ENCODE measurements at regions not wholly inside any gene's neighbourhood (a gene's known extent, or its start where the extent isn't known, plus 50 kb on each side); places are given as distances from the start of the nearest gene placed in this dataset.
"Not testable (repeated sequence)": the region's sequence is repeated elsewhere in the genome, so short reads cannot be mapped to it uniquely, and the experiment has no call there.

- Mint-ChIP-seq H3K27ac (no peak overlapping the region), H3K27me3 (peaks cover 14% of the 10 kb centered on the region), H3K9me3 (peaks cover 14% of the 10 kb centered on the region), H3K36me3 (ENCODE audit: low read depth) (no peaks in the 10 kb centered on the region), H3K4me3 (no peak overlapping the region), H3K4me1 (no peaks in the 10 kb centered on the region)
- intact Hi-C loops (cut with micrococcal nuclease), result no loop called here
- POLR2A ChIA-PET, result no interaction called here
- CTCF ChIA-PET, result no interaction called here
- ATAC-seq (ENCODE audit: low read depth) (no peak), DNase-seq (no peak)
- no peak for TF ChIP-seq CTCF (IDR thresholded peaks at IDR 0.05)
Observed at GRCh38 chr5:96312383-96312782, 120.7 kb downstream of the PCSK1 start.

- ATAC-seq (ENCODE audit: low read depth); H3K4me3 Mint-ChIP-seq; POLR2A ChIA-PET; CTCF ChIA-PET; H3K36me3 Mint-ChIP-seq (ENCODE audit: low read depth); intact Hi-C loops (cut with micrococcal nuclease); H3K4me1 Mint-ChIP-seq; DNase-seq; H3K27ac Mint-ChIP-seq; H3K27me3 Mint-ChIP-seq: not testable (repeated sequence)
- H3K9me3 Mint-ChIP-seq, result peaks cover 23% of the 10 kb centered on the region
Observed at GRCh38 chr5:96307047-96307446, 126.0 kb downstream of the PCSK1 start.

- ATAC-seq (ENCODE audit: low read depth) (no peak), DNase-seq (no peak)
- no peak overlapping the region for H3K27ac Mint-ChIP-seq
- H3K36me3 Mint-ChIP-seq (ENCODE audit: low read depth), result no peaks in the 10 kb centered on the region
- no peaks in the 10 kb centered on the region for H3K4me1 Mint-ChIP-seq
- H3K4me3 Mint-ChIP-seq, result no peak overlapping the region
- no peaks in the 10 kb centered on the region for H3K27me3 Mint-ChIP-seq
- ChIA-PET CTCF (no interaction called here), POLR2A (no interaction called here)
- TF ChIP-seq CTCF (IDR thresholded peaks at IDR 0.05), result no peak
- intact Hi-C loops (cut with micrococcal nuclease), result no loop called here
- peaks cover 24% of the 10 kb centered on the region for H3K9me3 Mint-ChIP-seq
Observed at GRCh38 chr5:96302174-96302738, 130.8 kb downstream of the PCSK1 start.

GRCh38 chr5:96300976-96301375 lies 132.1 kb downstream of the PCSK1 start:
- Mint-ChIP-seq H3K4me1 (no peaks in the 10 kb centered on the region), H3K27ac (no peak overlapping the region), H3K27me3 (no peaks in the 10 kb centered on the region), H3K9me3 (peaks cover 21% of the 10 kb centered on the region), H3K36me3 (ENCODE audit: low read depth) (no peaks in the 10 kb centered on the region), H3K4me3 (no peak overlapping the region)
- DNase-seq (no peak), ATAC-seq (ENCODE audit: low read depth) (no peak)
- intact Hi-C loops (cut with micrococcal nuclease), result no loop called here
- POLR2A ChIA-PET, result no interaction called here
- TF ChIP-seq CTCF (IDR thresholded peaks at IDR 0.05), result no peak
- CTCF ChIA-PET, result no interaction called here

GRCh38 chr5:96297867-96298266 lies 135.2 kb downstream of the PCSK1 start:
- Mint-ChIP-seq H3K36me3 (ENCODE audit: low read depth) (no peaks in the 10 kb centered on the region), H3K4me3 (no peak overlapping the region), H3K9me3 (peaks cover 18% of the 10 kb centered on the region)

More at GRCh38 chr5:96297867-96298266, 135.2 kb downstream of the PCSK1 start:
- ChIA-PET POLR2A (no interaction called here), CTCF (no interaction called here)
- no peak for ATAC-seq (ENCODE audit: low read depth)
- no peak for DNase-seq
- intact Hi-C loops (cut with micrococcal nuclease), result no loop called here
- Mint-ChIP-seq H3K4me1 (no peaks in the 10 kb centered on the region), H3K27ac (no peak overlapping the region), H3K27me3 (no peaks in the 10 kb centered on the region)
- no peak for TF ChIP-seq CTCF (IDR thresholded peaks at IDR 0.05)
